ENCODE measurements at regions not wholly inside any gene's neighbourhood (a gene's known extent, or its start where the extent isn't known, plus 50 kb on each side); places are given as distances from the start of the nearest gene placed in this dataset.
A peak's percentile ranks its signal among the peaks of the same experiment; 100 is the strongest.

GRCh38 chr2:151096235-151096634 lies 165.4 kb downstream of the RBM43 start:
- no peak overlapping the region for H3K9ac ChIP-seq (ENCODE audit: low read length)
- peak overlapping the region; percentile 24; the same call in 1 of the 2 replicates for H2AFZ ChIP-seq (ENCODE audit: low read length)
- TF ChIP-seq, protein P1, sequence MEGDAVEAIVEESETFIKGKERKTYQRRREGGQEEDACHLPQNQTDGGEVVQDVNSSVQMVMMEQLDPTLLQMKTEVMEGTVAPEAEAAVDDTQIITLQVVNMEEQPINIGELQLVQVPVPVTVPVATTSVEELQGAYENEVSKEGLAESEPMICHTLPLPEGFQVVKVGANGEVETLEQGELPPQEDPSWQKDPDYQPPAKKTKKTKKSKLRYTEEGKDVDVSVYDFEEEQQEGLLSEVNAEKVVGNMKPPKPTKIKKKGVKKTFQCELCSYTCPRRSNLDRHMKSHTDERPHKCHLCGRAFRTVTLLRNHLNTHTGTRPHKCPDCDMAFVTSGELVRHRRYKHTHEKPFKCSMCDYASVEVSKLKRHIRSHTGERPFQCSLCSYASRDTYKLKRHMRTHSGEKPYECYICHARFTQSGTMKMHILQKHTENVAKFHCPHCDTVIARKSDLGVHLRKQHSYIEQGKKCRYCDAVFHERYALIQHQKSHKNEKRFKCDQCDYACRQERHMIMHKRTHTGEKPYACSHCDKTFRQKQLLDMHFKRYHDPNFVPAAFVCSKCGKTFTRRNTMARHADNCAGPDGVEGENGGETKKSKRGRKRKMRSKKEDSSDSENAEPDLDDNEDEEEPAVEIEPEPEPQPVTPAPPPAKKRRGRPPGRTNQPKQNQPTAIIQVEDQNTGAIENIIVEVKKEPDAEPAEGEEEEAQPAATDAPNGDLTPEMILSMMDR (IDR thresholded peaks at IDR 0.05; ENCODE audit: low read length): no peak
- TF ChIP-seq EZH2phosphoT487 (IDR thresholded peaks at IDR 0.05; ENCODE audit: low read length) (no peak), EZH2 (optimal IDR thresholded peaks at IDR 0.05; ENCODE audit: low read depth, low read length) (no peak)
- H3K36me3 ChIP-seq (replicated peaks; ENCODE audit: insufficient read depth, low read length): no peaks in the 10 kb centered on the region
- no peaks in the 10 kb centered on the region for H3K9me2 ChIP-seq (replicated peaks; ENCODE audit: insufficient read depth, low read length)
- no peaks in the 10 kb centered on the region for H3K27me3 ChIP-seq (replicated peaks; ENCODE audit: insufficient read depth, low read length)
- H3F3A ChIP-seq (ENCODE audit: insufficient read depth, low read length): peaks cover 18% of the 10 kb centered on the region
- H3K79me2 ChIP-seq (ENCODE audit: low read length): no peaks in the 10 kb centered on the region
- H3K4me2 ChIP-seq (ENCODE audit: low read depth, low read length): peak overlapping the region; percentile 70; the same call in 1 of the 2 replicates
- DNase-seq: peak; percentile 7
- H3K4me3 ChIP-seq (ENCODE audit: low read length): no peak overlapping the region
- H4K20me1 ChIP-seq (ENCODE audit: insufficient read depth, low read length): no peaks in the 10 kb centered on the region
- H3K9me3 ChIP-seq (replicated peaks; ENCODE audit: insufficient read depth, low read length): no peaks in the 10 kb centered on the region
- H3K4me1 ChIP-seq (ENCODE audit: low read length): peaks cover 36% of the 10 kb centered on the region
- H3K27ac ChIP-seq (ENCODE audit: low read length): peak overlapping the region; percentile 91

- Histone ChIP-seq H4K20me1 (ENCODE audit: insufficient read depth, low read length) (no peaks in the 10 kb centered on the region), H2AFZ (ENCODE audit: low read length) (peak overlapping the region; percentile 47), H3K27me3 (replicated peaks; ENCODE audit: insufficient read depth, low read length) (no peaks in the 10 kb centered on the region), H3K4me3 (ENCODE audit: low read length) (peak overlapping the region; percentile 11; the same call in 1 of the 2 replicates), H3K9me2 (replicated peaks; ENCODE audit: insufficient read depth, low read length) (no peaks in the 10 kb centered on the region), H3K27ac (ENCODE audit: low read length) (peak overlapping the region; percentile 91), H3K4me1 (ENCODE audit: low read length) (peaks cover 36% of the 10 kb centered on the region), H3K4me2 (ENCODE audit: low read depth, low read length) (peak overlapping the region; percentile 70), H3K9ac (ENCODE audit: low read length) (peak overlapping the region; percentile 32), H3K36me3 (replicated peaks; ENCODE audit: insufficient read depth, low read length) (no peaks in the 10 kb centered on the region), H3K9me3 (replicated peaks; ENCODE audit: insufficient read depth, low read length) (no peaks in the 10 kb centered on the region), H3K79me2 (ENCODE audit: low read length) (no peaks in the 10 kb centered on the region), H3F3A (ENCODE audit: insufficient read depth, low read length) (peaks cover 18% of the 10 kb centered on the region)
- TF ChIP-seq EZH2phosphoT487 (IDR thresholded peaks at IDR 0.05; ENCODE audit: low read length): no peak
- TF ChIP-seq, protein P1 (IDR thresholded peaks at IDR 0.05; ENCODE audit: low read length): no peak
- DNase-seq: peak; percentile 89
Measured at GRCh38 chr2:151095463-151095862, 166.2 kb downstream of the RBM43 start.

DNA sequence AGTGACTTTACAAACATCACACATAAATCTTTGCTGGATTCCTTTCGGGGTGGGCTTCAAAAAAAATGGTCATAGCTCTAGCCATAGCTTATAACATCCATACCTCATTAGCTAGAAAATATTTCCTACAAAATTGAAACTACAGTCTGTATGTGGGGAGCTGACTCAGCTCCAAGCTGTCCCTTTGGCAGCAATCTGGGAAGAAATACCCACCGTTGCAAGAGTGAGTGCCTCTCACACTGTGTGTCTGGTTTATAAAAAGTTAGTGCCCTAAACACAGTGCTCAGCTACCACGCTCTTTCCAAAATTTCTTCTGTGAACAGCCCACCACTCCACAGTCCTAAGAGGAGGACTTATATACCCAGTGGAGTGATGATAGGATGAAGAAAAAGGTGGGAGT lies 170.1 kb downstream of the RBM43 start:
- no peaks in the 10 kb centered on the region for H4K20me1 ChIP-seq (ENCODE audit: insufficient read depth, low read length)
- no peaks in the 10 kb centered on the region for H3K79me2 ChIP-seq (ENCODE audit: low read length)
- H3K9me3 ChIP-seq (replicated peaks; ENCODE audit: insufficient read depth, low read length): no peaks in the 10 kb centered on the region
- no peak overlapping the region for H3K27ac ChIP-seq (ENCODE audit: low read length)
- no peak overlapping the region for H2AFZ ChIP-seq (ENCODE audit: low read length)
- no peaks in the 10 kb centered on the region for H3K9me2 ChIP-seq (replicated peaks; ENCODE audit: insufficient read depth, low read length)
- H3K4me3 ChIP-seq (ENCODE audit: low read length): no peak overlapping the region
- no peak overlapping the region for H3K9ac ChIP-seq (ENCODE audit: low read length)
- H3F3A ChIP-seq (ENCODE audit: insufficient read depth, low read length): peaks cover 18% of the 10 kb centered on the region
- TF ChIP-seq EZH2 (optimal IDR thresholded peaks at IDR 0.05; ENCODE audit: low read depth, low read length): no peak
- TF ChIP-seq, protein P1 (IDR thresholded peaks at IDR 0.05; ENCODE audit: low read length): no peak
- TF ChIP-seq EZH2phosphoT487 (IDR thresholded peaks at IDR 0.05; ENCODE audit: low read length): no peak
- no peak for DNase-seq
- H3K36me3 ChIP-seq (replicated peaks; ENCODE audit: insufficient read depth, low read length): no peaks in the 10 kb centered on the region
- no peak overlapping the region for H3K4me2 ChIP-seq (ENCODE audit: low read depth, low read length)
- no peaks in the 10 kb centered on the region for H3K27me3 ChIP-seq (replicated peaks; ENCODE audit: insufficient read depth, low read length)
- peaks cover 22% of the 10 kb centered on the region for H3K4me1 ChIP-seq (ENCODE audit: low read length)
